ENCODE measurements at regions not wholly inside any gene's neighbourhood (a gene's known extent, or its start where the extent isn't known, plus 50 kb on each side); places are given as distances from the start of the nearest gene placed in this dataset.

- H3K18ac ChIP-seq (ENCODE audit: insufficient read length, low read depth, low read length): no peak overlapping the region
- WGBS (ENCODE audit: extremely low coverage, insufficient read length, low lambda C conversion rate): no CpG with 5 or more reads among the region's 1 CpG
- no peak overlapping the region for H3K56ac ChIP-seq (ENCODE audit: insufficient read length, low read depth, low read length)
- H3K9ac ChIP-seq (ENCODE audit: extremely low read depth, insufficient read length, low read length): no peak overlapping the region
- H2BK15ac ChIP-seq (ENCODE audit: low read depth, low read length): no peak overlapping the region
- H3K27me3 Mint-ChIP-seq (ENCODE audit: low read depth): no peaks in the 10 kb centered on the region; the same call in 1 of the 2 replicates
- no peaks in the 10 kb centered on the region for H3K79me1 ChIP-seq (ENCODE audit: insufficient read depth, low read depth, low read length, poor library complexity, severe bottlenecking)
- H4K91ac ChIP-seq (ENCODE audit: insufficient read length, low read depth, low read length): no peak overlapping the region
- H2BK120ac ChIP-seq (ENCODE audit: low read depth, low read length, poor library complexity, severe bottlenecking): no peak overlapping the region
- no peaks in the 10 kb centered on the region for H3K9me3 Mint-ChIP-seq
- TF ChIP-seq CTCF (conservative IDR thresholded peaks at IDR 0.05): no peak
- H2AFZ ChIP-seq (ENCODE audit: low read length): no peak overlapping the region
- H2BK20ac ChIP-seq (ENCODE audit: low read depth, low read length, poor library complexity, severe bottlenecking): no peak overlapping the region
- no peak overlapping the region for H2AK5ac ChIP-seq (ENCODE audit: insufficient read length, low read length)
- no peak overlapping the region for H2BK12ac ChIP-seq (ENCODE audit: insufficient read length, low read depth, low read length)
- no peak for DNase-seq
- no peak overlapping the region for H3K4me2 ChIP-seq (ENCODE audit: insufficient read depth, insufficient read length, low read length)
- no peak overlapping the region for H2BK5ac ChIP-seq (ENCODE audit: insufficient read length, low read length)
- no peak overlapping the region for H3K14ac ChIP-seq (ENCODE audit: insufficient read depth, low read length)
- no peaks in the 10 kb centered on the region for H3K36me3 Mint-ChIP-seq (ENCODE audit: insufficient read depth in 1 of 3, low read depth in 3 of 3)
- no peak overlapping the region for H4K5ac ChIP-seq (ENCODE audit: insufficient read length, low read depth, low read length)
- no peak overlapping the region for H3K4ac ChIP-seq (ENCODE audit: low read depth, low read length)
- no peaks in the 10 kb centered on the region for H3K79me2 ChIP-seq (ENCODE audit: insufficient read depth, low read length)
- no peak overlapping the region for H3K23ac ChIP-seq (ENCODE audit: insufficient read length, low read depth, low read length)
- no peak overlapping the region for H4K8ac ChIP-seq (replicated peaks; ENCODE audit: insufficient read length, low read depth, low read length)
- H3K23me2 ChIP-seq (ENCODE audit: insufficient read length, low read depth, low read length, poor library complexity, severe bottlenecking): no peaks in the 10 kb centered on the region
- no peaks in the 10 kb centered on the region for H3K4me1 ChIP-seq (ENCODE audit: insufficient read depth, low read length)
- no peak overlapping the region for H3K27ac Mint-ChIP-seq
- H3T11ph ChIP-seq (ENCODE audit: low read length): no peak overlapping the region
- H3K27me3 ChIP-seq (ENCODE audit: insufficient read depth, low read length): no peaks in the 10 kb centered on the region
- no peaks in the 10 kb centered on the region for H3K4me1 Mint-ChIP-seq
- no peaks in the 10 kb centered on the region for H3K9me3 ChIP-seq (ENCODE audit: control insufficient read depth, low read depth, low read length)
- H4K20me1 ChIP-seq (ENCODE audit: control insufficient read depth, insufficient read depth, insufficient read length): no peaks in the 10 kb centered on the region
- H3K27ac ChIP-seq (ENCODE audit: insufficient read length, low read depth, low read length): no peak overlapping the region
- no peak overlapping the region for H3K4me3 Mint-ChIP-seq
Measured at GRCh38 chr10:4307910-4308309, 518.1 kb upstream of the AKR1E2 start.
